Testis (tissue), 2 donors: ENCODE measurements at regions not wholly inside any gene's neighbourhood (a gene's known extent, or its start where the extent isn't known, plus 50 kb on each side); places are given as distances from the start of the nearest gene placed in this dataset.

Source experiments
- CTCF ChIP-seq, 3 experiments: fragments of 450-650 bp in 2 of 3; fragments of 200-600 bp in 1 of 3; sonication (generic) in 1 of 3; IDR thresholded peaks; one replicate each; pipeline ENCODE4 v1.5.1; 2016 to 2019; ENCODE audit warnings: antibody characterized with exemption in 3 of 3, mild to moderate bottlenecking in 2 of 3, moderate library complexity in 1 of 3
- POLR2A ChIP-seq: fragments of 450-650 bp; IDR thresholded peaks from one replicate; pipeline ENCODE4 v1.6.1; 2017; ENCODE audit warnings: antibody characterized with exemption, mild to moderate bottlenecking, moderate library complexity

GRCh38 chr6:155881826-155882526, 426.3 kb upstream of the NOX3 start:
- TF ChIP-seq POLR2A: no peak
- TF ChIP-seq CTCF (IDR thresholded peaks at IDR 0.05): no peak
